Stimulated activated naive CD8-positive, alpha-beta T cell treated with anti-CD3 and anti-CD28 coated beads, Interleukin-15, Interleukin-2, amounts not matched to agents 100 U/mL and 50 U/mL, for 24 hours (primary cell): ENCODE measurements at regions not wholly inside any gene's neighbourhood (a gene's known extent, or its start where the extent isn't known, plus 50 kb on each side); places are given as distances from the start of the nearest gene placed in this dataset.

ENCODE experiments used
- ATAC-seq: fragments of 150-1000 bp; cut with Tn5 transposase; one replicate; pipeline ENCODE4 v1.10.0; 2021
- DNase-seq: peaks from one replicate; pipeline ENCODE4 v3.0.0; 2021

DNA sequence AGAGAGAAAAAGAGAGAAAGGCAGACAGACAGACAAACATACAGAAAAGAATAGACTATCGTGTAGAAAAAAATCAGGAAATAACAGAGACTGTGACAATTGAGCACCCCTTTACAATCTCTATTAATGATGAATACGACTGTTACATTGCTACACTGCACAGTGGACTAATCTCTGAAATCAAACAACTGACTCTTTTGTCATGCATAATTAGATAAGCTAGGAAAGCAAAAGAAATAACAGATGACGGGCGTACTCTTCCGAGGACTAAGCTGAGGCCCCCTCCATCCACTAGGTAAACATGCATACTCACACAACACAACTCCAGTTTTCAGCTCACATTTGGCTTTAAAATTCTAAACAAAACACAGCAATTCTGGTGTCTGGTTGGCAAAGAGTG is 267.0 kb downstream of the NOL4 start:
- no peak for DNase-seq
- ATAC-seq: no peak

DNA sequence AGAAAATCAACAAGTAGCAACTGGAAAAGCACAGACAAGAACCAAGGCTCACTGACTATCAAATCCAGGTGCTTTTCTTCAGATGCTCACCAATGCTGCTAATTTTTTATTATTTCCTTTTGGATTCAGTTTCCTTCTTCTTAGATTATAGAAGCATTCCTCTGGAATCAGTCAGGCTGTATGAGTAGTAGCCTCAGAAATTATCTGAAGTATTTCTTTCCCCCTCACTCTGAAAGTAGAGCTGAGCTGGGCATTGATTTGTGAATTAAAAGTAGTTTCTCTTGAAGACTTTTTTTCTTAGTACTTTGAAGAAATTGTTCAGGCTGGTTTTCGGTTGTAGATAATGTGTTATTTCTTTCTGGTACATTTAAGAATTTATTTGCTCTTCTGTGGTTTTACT is 273.7 kb downstream of the NOL4 start:
- DNase-seq (no peak), ATAC-seq (no peak)

DNA sequence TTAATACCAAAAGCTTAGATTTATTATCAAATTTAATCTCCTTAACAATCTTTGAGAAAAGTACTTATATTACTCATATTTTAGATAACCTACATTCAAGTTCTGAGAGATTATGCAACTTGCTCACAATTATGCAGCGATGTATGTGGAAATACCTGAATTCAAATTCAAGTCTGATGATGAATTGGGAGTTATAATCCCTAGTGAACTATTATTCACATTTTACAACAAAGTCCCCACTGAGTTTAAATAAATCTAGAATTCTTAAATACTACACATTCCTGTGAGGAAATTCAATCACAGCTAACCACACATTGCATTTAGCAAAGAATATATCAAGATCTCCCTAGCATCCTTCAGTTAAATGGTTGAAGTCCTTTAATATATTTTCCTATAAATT is 278.4 kb downstream of the NOL4 start:
- DNase-seq: no peak

DNA sequence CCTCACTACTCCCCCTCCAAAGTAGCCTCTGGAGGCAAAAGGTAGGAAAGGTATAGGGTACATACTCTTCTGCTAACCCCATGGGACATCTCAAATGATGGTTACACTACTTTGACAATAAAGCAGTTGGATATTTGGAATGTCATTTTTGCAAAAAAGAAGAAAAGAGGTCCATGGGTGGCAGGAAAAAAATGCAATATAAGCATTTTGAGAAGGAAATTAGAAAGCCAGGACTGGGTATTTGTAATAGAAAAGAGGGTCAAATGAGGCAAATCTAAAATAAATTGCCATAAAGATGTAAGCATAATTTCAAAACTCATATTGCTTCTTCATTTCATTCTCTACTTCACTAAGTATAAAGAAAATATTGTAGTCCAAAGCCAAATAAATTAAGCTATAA is 280.2 kb downstream of the NOL4 start:
- ATAC-seq: no peak
- DNase-seq: no peak

More for the DNA sequence above, 278.4 kb downstream of the NOL4 start:
- no peak for ATAC-seq

DNA sequence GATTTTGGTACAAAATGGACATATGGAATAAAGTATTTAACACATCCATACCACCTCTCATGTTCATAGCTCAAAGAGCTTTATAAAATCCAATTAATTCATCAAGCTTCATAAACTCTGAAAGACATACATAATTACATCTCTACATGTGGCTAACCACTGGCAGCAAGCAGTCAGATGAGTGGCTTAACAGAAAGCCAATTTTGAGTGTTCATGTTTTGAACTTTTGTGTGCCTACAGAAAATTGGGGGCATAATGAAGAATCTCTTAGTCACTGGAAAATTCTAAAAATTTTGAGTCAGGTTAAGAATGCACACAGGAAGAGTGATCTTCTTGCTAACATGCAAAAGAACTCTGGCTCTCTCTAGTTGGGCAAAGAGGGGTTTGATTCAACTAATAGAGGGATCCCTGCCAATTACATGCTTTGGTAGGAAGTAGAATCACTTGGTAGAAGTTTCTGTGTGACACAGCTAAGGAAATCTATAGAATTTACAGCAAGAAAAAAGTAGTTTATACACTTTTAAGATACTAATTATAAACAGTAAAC is 287.4 kb downstream of the NOL4 start:
- no peak for DNase-seq
- no peak for ATAC-seq

DNA sequence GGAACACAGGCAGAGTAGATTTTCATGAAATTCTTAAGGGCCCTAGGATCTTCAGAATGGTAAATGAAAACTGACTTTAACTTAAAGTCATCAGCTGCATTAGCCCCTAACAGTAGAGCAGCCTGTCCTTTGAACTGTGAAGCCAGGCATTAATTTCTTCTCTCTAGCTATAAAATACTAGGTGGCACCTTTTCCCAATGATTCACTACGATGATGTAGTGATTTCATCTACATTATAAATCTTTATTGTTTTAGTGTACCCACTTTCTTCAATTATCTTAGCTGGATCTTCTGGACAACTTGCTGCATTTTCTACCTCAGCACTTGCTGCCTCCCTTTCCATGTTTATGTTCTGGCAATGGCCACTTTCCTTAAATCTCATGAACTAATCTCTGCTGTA is 290.5 kb downstream of the NOL4 start:
- ATAC-seq: no peak
- DNase-seq: no peak

DNA sequence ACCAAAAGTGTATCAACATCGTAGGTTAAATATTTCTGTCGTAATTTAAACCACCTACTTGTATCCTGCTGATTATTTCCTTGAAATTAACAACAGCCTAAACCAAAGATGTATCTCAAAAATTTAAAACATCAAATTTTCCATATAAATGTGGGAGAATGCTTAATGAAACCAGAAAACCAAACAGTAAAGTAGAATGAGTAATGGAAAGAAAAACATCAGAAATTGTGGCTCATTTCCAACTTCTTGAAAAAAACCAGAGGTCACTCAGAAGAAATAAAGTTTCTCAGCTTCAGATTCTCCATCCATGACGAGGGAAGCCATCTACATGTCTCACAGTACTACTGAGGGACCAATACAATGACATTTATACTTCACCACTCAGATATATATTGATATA is 296.5 kb downstream of the NOL4 start:
- DNase-seq (no peak), ATAC-seq (no peak)

DNA sequence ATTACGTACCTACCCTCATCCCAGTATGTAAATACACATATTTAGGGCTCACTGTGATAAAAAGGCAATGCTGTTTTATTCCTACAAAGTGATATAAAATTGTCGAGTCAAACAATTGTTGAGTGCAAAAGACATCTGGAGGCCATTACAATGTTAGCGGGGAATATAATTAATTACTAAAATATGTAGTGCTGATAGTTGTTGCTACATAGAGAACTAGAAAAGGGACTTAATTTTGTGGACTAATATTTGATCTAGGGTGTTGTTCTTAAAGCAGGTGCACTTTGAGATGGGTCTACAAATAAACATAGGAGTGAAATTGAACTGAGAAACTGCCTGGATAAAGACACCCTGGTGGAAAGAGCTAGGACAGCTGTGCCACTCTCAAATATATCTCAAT is 300.1 kb downstream of the NOL4 start:
- DNase-seq: no peak
- no peak for ATAC-seq

DNA sequence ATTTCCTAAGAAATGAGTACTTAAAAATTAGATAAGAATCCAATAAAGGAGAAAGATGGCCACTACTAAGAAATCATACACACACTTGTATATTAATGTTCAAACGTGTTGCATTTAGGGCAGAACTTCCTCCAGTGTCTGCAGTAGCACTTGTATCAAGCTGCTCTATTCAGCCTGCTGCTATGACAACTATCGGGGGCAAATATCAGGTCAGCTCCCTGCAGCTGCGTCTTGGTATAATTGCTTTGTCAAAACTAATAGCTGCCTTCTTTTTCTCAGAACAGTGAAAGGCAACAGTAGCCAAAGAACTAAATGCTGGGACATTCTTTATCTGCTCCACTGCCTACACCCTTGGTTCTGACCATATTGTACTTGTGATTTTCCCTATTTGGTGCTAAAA is 300.7 kb downstream of the NOL4 start:
- no peak for ATAC-seq
- no peak for DNase-seq

DNA sequence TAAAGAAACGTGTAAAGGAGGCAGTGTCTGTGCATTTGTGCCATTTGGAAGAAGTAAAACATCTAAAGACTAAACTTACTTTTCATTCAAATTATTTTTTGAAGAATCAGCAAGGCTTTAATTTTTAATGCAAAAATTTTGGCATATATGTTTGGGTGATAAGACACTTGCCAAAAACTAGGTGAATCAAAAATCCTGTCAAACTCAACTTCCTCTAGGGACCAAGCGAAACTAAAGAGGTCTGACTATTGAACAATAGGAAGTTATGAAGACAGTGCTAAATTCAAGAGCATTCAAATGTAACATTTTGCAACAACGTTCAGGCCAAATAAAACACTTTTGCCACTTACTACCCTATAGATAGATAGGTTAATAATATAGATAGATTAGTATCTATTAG is 306.1 kb downstream of the NOL4 start:
- DNase-seq (no peak), ATAC-seq (no peak)

DNA sequence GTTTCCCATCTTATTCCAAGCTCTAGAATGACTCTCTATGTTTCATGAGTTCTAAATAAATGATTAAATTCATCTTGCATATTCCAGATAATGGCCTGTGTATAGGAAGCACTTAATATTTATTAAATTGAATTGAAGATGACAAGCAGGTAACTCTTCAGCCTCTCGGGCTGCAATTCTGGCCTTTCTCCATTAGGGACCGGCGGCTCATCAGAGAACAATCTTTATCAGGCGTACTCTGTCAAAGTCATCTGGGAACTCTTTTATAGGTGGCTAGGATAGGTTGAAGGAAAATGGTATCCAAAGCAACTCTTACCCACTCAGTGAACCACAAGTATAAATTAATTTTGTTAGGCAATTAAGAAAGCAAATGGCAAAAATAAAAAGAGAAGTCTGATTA is 308.5 kb downstream of the NOL4 start:
- no peak for ATAC-seq
- DNase-seq: no peak

DNA sequence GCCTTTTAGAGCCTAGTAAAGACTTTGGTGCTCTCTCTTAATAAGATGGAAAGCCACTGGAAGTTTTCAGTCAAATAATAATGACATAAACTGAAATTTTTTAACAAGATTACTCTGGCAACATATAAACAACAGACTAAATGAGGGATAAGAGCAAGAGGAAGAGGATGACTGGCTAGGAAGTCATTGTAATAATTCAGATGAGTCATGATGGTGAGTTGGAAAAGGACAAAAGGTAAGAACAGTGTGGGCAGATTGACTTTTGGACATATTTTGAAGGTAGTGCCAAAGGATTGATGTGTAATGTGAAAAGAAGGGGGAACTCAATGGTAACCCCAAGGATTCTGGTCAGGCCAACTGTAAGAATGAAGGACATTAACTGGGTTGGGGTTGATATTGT is 310.3 kb downstream of the NOL4 start:
- no peak for ATAC-seq
- DNase-seq: no peak

DNA sequence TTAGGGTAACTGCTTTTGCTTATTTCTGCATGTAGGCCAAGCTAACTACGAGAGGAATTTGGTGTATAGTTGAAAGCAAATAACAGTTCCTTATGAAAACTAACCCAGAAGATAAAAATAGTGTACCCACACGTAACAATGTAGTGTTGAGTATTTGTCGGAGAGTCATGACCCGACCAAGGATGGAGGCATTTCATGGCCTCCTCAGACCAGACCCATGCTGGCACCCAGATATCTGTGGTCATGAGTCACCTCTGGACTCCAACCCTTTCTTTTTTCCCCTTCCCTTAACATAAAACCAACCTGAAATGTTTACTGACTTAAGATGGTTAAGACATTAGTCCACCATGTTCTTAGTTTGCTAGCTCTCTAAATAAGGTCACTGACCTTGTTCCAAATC is 318.7 kb downstream of the NOL4 start:
- ATAC-seq (no peak), DNase-seq (no peak)

DNA sequence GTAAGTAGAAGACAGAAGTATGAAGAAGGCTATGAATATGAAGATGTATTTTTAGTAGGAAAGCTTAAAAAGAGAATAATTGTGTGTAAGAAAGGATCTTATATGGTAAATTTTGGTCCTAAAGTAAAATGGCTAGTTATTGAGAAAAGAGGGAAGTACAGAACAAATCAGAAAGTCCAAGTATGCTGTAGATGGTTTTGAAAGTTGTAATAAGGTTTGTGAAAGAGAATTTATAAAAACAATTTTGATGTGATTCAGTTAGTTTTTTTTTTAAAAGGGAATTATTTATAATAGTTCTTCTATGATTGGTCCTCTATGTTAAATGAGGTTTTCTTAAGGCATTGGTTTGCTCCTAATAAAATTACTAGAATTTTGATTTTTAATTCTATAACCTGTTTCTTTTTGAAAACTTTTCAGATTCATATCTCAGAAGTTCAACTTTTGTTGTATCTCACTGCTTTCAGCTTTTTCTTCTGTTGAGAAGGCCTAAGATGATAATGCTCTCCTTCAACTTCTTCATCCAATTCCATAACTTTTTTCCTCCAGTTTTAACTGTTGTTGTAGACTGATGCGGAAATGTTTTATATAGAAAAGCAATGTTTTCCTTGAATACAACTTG is 322.7 kb downstream of the NOL4 start:
- ATAC-seq (no peak), DNase-seq (no peak)

DNA sequence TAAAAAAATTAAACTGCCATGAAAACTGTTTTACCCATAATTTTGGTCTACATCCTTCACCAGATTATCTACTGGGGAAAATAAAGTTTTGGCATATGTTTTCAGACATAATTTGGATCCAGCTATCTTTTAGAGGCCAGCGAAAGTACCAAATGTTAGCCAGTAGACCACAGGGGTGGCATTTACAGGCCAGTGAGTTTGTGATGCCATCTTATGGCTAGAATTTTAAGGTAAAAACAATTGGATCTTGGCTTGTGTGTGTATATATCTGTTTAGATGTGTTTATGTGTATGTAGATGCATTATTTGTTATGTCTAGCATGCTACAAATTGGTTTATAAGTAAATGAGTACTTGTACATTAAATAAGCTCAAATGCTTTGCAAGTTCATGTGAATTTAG is 322.6 kb downstream of the ASXL3 start:
- no peak for ATAC-seq
- no peak for DNase-seq

DNA sequence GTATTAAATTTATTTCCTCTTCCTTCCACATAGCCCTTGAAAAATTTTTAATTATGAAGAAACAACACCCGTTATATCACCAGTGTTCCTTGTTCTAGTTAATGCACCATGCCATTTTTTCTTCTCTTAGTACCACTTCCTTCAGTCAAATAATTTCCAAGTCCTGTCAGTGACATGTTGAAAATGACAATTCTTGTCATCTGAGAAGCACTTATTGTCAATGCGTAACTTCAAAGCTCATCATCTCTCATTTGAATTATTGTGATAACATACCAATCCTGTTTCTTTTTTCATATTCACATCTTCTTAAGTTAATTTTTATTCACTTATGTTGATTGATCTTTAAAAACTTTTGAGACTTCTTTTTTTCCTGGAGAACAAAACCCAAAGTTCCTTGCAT is 320.4 kb downstream of the ASXL3 start:
- no peak for DNase-seq
- no peak for ATAC-seq

DNA sequence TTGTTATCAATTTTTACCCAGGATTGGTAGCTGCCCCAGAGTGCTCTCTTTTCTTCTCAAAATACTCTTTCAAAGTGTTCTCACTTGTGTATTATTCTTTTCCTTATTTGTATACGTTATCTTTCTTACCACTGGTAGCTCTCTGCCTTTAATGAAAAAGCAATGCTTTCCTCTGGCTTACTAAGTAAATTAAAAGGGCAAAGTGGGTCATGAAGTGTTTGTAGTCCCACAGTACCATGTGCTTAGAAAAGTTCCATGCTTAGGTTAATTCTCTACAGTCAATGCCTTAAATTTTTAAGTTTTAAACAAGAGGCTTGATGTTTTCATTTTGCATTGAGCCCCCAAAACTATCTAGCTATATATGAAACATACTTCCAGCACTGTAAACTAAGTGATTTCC is 300.2 kb downstream of the ASXL3 start:
- ATAC-seq (no peak), DNase-seq (no peak)

DNA sequence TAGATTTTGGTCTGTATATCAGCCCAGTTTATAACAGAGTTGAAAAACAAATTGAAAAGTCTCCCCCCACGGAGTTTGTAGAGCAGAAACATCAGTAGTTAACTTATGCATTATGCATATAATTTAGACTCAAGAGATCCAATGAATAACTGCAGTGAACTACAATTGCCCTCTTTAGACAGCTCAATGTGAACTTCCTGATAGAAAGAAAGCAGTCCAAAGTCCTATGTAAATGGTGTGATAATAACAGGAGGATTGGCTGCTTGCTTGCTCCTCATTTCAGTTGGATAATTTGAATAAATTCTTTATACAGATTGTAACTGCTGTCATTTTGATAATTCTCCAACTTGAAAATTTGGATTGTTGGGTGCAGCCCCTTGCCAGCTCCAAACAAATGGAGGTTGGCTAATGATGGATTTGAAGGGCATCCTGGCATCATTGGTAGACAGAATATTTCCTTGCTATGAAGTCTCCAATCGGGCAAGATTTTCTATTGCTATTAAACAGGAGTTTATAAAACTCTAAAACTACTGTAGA is 297.1 kb downstream of the ASXL3 start:
- no peak for DNase-seq
- no peak for ATAC-seq

DNA sequence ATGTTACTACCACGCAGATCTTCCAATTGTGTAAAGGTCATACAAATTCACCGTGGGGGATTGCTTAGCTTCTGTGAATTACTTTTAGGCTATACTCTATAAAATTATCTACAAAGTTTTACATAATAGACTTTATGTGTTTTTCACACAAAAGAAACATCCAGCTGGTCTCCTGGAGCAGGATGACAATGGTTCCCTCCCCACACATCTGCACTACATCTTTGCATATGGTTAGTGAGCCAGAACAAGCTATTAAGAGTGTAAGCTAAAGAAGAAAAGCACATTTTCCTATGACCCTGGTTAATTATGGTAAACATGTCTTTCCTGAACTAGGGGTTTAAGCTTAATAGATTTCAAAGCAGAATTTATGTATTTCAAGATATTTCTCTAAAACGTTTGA is 295.1 kb downstream of the ASXL3 start:
- ATAC-seq (no peak), DNase-seq (no peak)

DNA sequence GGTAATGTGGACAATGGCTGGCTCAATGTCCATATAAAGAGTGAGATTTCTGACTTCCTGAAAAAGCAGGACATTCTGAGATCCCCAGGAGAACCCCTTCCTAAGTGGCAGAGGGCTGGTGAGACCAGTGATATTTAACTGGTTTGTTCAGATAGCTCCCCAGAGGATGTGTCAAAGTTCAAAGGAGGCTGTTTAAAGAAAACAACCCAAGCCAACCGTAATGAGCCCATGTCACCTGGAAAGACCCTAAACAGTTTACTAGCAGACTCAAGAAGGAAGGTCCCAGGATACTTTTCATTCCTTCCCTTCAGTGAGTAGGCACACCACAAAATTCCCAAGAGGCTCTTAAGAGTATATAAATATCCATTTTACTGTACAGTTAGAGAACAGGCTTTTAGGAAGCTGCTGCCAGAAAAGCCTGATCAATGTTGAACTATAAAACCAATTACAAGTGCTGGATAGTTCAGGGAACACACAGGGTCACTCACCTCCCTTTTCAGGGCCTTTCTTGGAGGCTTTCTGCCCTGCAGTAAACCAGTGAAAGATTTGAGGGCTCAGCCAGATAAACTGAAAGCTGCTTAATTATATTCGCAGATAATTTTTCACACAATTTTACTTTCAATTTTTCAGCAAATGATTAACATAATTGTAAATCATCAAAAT is 293.5 kb downstream of the ASXL3 start:
- DNase-seq (no peak), ATAC-seq (no peak)

DNA sequence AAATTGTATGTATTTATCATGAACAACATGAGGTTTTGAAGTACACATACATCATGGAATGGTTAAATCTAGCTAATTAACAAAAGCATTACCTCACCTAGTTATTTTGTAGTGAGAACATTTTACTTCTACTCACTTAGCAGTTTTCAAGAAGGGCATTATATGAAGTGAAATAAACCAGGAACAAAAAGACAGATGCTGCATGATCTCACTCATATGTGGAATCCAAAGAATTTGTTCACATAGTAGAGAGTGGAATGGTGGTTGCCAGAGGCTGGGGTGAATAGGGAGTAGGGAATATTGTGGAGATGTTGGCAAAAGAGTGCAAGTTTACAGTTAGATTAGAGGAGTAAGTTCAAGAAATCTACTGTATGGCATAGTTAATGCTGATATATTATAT is 292.0 kb downstream of the ASXL3 start:
- DNase-seq: no peak
- ATAC-seq: no peak

DNA sequence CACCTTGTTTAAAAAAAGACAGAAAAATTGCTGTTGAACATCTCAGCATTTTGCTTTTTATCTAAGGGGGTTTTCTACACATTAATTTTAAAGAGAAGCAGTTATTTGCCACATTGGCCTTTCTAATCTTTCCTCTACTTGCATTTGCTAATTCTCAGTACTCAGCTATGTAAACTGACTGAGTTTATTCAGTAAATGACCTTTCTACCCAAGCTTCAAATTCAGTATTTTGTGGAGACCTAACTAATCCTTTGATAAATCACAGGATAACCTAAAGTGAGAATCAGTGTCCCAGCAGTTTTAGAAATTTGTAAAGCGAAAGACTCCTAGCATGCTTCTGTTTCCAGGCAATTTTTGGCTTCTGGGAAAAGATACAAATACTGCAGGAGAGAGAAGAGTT is 288.4 kb downstream of the ASXL3 start:
- ATAC-seq: no peak
- no peak for DNase-seq

DNA sequence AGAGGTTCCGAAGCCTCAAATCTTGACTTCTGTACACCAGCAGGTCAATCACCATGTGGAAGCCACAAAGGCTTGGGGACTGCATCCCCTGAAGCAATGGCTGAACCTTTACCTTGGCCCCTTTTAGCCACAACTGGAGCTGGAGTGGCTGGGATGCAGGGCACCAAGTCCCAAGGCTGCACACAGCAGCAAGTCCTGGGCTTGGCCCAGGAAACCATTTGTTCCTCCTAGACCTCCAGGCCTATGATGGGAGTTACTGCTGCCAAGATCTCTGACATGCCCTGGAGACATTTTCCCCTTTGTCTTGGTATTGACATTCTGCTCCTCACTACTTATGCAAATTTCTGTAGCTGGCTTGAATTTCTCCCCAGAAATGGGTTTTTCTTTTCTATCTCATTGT is 285.9 kb downstream of the ASXL3 start:
- DNase-seq (no peak), ATAC-seq (no peak)

DNA sequence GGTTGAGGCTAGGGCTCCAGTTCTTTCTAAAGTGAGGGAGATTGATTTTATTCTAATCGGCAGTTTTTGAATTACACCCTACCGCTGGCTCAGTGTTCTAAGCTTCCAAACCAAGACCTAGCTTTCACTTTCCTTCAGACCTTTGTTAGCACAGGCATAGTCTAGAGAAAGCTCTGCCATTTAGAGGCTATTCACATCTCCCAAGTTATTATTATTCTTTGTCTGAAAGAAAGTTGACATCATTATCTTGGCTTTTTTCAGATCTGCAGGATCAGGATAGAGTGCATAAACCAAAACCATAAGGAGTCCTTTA is 276.8 kb downstream of the ASXL3 start:
- ATAC-seq (no peak), DNase-seq (no peak)
